ENCODE measurements at regions not wholly inside any gene's neighbourhood (a gene's known extent, or its start where the extent isn't known, plus 50 kb on each side); places are given as distances from the start of the nearest gene placed in this dataset.
"Not testable (repeated sequence)": the region's sequence is repeated elsewhere in the genome, so short reads cannot be mapped to it uniquely, and the experiment has no call there.

GRCh38 chr5:135154197-135154596 is 120.2 kb upstream of the PITX1 start:
- no peak for DNase-seq

GRCh38 chr5:135153661-135154060 is 119.6 kb upstream of the PITX1 start:
- DNase-seq: no peak

GRCh38 chr5:135153259-135153658 is 119.2 kb upstream of the PITX1 start:
- DNase-seq: no peak

- not testable (repeated sequence) for DNase-seq
Observed at GRCh38 chr5:135151660-135152059, 117.6 kb upstream of the PITX1 start.

GRCh38 chr5:135151256-135151655 is 117.2 kb upstream of the PITX1 start:
- DNase-seq: no peak

- DNase-seq: no peak
Observed at GRCh38 chr5:135150767-135151166, 116.7 kb upstream of the PITX1 start.

- DNase-seq: no peak
Observed at GRCh38 chr5:135149956-135150723, 116.1 kb upstream of the PITX1 start.

GRCh38 chr5:135149229-135149955 is 115.4 kb upstream of the PITX1 start:
- DNase-seq: no peak

- DNase-seq: no peak
Observed at GRCh38 chr5:135147294-135148090, 113.5 kb upstream of the PITX1 start.

- DNase-seq: no peak
Observed at GRCh38 chr5:135145985-135146384, 112.0 kb upstream of the PITX1 start.

GRCh38 chr5:135143682-135144081 is 109.7 kb upstream of the PITX1 start:
- DNase-seq: not testable (repeated sequence)

GRCh38 chr5:135141303-135142268 is 107.6 kb upstream of the PITX1 start:
- DNase-seq: no peak

GRCh38 chr5:135140446-135141204 is 106.6 kb upstream of the PITX1 start:
- DNase-seq: no peak

- DNase-seq: no peak
Observed at GRCh38 chr5:135139381-135140134, 105.5 kb upstream of the PITX1 start.

GRCh38 chr5:135138116-135138850 is 104.3 kb upstream of the PITX1 start:
- no peak for DNase-seq

- DNase-seq: no peak
Observed at GRCh38 chr5:135137146-135137915, 103.3 kb upstream of the PITX1 start.

- no peak for DNase-seq
Observed at GRCh38 chr5:135136546-135136945, 102.5 kb upstream of the PITX1 start.

- no peak for DNase-seq
Observed at GRCh38 chr5:135135530-135136226, 101.7 kb upstream of the PITX1 start.

Measured in stimulated activated CD4-positive, alpha-beta T cell treated with anti-CD3 and anti-CD28 coated beads, Interleukin-12 subunit alpha, Interleukin-12 subunit beta, amount 100 ng/mL, for 4 hours (primary cell).